ENCODE measurements at regions not wholly inside any gene's neighbourhood (a gene's known extent, or its start where the extent isn't known, plus 50 kb on each side); places are given as distances from the start of the nearest gene placed in this dataset.

- TF ChIP-seq, protein P1, sequence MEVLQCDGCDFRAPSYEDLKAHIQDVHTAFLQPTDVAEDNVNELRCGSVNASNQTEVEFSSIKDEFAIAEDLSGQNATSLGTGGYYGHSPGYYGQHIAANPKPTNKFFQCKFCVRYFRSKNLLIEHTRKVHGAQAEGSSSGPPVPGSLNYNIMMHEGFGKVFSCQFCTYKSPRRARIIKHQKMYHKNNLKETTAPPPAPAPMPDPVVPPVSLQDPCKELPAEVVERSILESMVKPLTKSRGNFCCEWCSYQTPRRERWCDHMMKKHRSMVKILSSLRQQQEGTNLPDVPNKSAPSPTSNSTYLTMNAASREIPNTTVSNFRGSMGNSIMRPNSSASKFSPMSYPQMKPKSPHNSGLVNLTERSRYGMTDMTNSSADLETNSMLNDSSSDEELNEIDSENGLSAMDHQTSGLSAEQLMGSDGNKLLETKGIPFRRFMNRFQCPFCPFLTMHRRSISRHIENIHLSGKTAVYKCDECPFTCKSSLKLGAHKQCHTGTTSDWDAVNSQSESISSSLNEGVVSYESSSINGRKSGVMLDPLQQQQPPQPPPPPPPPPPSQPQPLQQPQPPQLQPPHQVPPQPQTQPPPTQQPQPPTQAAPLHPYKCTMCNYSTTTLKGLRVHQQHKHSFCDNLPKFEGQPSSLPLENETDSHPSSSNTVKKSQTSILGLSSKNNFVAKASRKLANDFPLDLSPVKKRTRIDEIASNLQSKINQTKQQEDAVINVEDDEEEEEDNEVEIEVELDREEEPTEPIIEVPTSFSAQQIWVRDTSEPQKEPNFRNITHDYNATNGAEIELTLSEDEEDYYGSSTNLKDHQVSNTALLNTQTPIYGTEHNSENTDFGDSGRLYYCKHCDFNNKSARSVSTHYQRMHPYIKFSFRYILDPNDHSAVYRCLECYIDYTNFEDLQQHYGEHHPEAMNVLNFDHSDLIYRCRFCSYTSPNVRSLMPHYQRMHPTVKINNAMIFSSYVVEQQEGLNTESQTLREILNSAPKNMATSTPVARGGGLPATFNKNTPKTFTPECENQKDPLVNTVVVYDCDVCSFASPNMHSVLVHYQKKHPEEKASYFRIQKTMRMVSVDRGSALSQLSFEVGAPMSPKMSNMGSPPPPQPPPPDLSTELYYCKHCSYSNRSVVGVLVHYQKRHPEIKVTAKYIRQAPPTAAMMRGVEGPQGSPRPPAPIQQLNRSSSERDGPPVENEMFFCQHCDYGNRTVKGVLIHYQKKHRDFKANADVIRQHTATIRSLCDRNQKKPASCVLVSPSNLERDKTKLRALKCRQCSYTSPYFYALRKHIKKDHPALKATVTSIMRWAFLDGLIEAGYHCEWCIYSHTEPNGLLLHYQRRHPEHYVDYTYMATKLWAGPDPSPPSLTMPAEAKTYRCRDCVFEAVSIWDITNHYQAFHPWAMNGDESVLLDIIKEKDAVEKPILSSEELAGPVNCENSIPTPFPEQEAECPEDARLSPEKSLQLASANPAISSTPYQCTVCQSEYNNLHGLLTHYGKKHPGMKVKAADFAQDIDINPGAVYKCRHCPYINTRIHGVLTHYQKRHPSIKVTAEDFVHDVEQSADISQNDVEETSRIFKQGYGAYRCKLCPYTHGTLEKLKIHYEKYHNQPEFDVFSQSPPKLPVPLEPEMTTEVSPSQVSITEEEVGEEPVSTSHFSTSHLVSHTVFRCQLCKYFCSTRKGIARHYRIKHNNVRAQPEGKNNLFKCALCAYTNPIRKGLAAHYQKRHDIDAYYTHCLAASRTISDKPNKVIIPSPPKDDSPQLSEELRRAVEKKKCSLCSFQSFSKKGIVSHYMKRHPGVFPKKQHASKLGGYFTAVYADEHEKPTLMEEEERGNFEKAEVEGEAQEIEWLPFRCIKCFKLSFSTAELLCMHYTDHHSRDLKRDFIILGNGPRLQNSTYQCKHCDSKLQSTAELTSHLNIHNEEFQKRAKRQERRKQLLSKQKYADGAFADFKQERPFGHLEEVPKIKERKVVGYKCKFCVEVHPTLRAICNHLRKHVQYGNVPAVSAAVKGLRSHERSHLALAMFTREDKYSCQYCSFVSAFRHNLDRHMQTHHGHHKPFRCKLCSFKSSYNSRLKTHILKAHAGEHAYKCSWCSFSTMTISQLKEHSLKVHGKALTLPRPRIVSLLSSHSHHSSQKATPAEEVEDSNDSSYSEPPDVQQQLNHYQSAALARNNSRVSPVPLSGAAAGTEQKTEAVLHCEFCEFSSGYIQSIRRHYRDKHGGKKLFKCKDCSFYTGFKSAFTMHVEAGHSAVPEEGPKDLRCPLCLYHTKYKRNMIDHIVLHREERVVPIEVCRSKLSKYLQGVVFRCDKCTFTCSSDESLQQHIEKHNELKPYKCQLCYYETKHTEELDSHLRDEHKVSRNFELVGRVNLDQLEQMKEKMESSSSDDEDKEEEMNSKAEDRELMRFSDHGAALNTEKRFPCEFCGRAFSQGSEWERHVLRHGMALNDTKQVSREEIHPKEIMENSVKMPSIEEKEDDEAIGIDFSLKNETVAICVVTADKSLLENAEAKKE (CRISPR knock-in tag; IDR thresholded peaks at IDR 0.05), result no peak
- no peak for TF ChIP-seq JUNB (IDR thresholded peaks at IDR 0.05; ENCODE audit: unreplicated experiment)
These were observed 65.9 kb upstream of the IRX6 start (continued) for GRCh38 chr16:55257966-55258613.

- Histone ChIP-seq H3K4me1 (ENCODE audit: insufficient read depth) (no peaks in the 10 kb centered on the region), H3K4me2 (no peak overlapping the region), H3K9me2 (ENCODE audit: insufficient read depth) (no peaks in the 10 kb centered on the region), H3K27ac (ENCODE audit: low read depth) (no peak overlapping the region), H3K4me3 (no peak overlapping the region), H3F3A (replicated peaks; ENCODE audit: low read depth) (no peaks in the 10 kb centered on the region), H3K27me3 (ENCODE audit: insufficient read depth) (no peaks in the 10 kb centered on the region), H3K79me2 (replicated peaks; ENCODE audit: insufficient read depth) (no peaks in the 10 kb centered on the region), H2AFZ (no peak overlapping the region), H4K20me1 (replicated peaks; ENCODE audit: insufficient read depth) (no peaks in the 10 kb centered on the region), H3K36me3 (ENCODE audit: insufficient read depth) (no peaks in the 10 kb centered on the region)
- ATAC-seq (no peak), DNase-seq (ENCODE audit: low spot score) (no peak)
- H3K27me3 Mint-ChIP-seq (ENCODE audit: insufficient read depth, low read depth, poor library complexity), result peaks cover 6% of the 10 kb centered on the region
- H3K4me1 Mint-ChIP-seq, result no peaks in the 10 kb centered on the region
- no peaks in the 10 kb centered on the region for H3K9me3 Mint-ChIP-seq
- TF ChIP-seq STAT1 (IDR thresholded peaks at IDR 0.05; ENCODE audit: unreplicated experiment), result no peak
- H3K27ac Mint-ChIP-seq, result no peak overlapping the region
- no peaks in the 10 kb centered on the region for H3K36me3 Mint-ChIP-seq (ENCODE audit: low read depth)
- H3K4me3 Mint-ChIP-seq, result no peak overlapping the region
These were observed 62.7 kb upstream of the IRX6 start for GRCh38 chr16:55261301-55261700.
